Stimulated activated naive CD8-positive, alpha-beta T cell treated with anti-CD3 and anti-CD28 coated beads, Interleukin-15, Interleukin-2, amounts not matched to agents 100 U/mL and 50 U/mL, for 24 hours (primary cell): ENCODE measurements at regions not wholly inside any gene's neighbourhood (a gene's known extent, or its start where the extent isn't known, plus 50 kb on each side); places are given as distances from the start of the nearest gene placed in this dataset.

Experiments used
- ATAC-seq: fragments of 150-1000 bp; cut with Tn5 transposase; one replicate; pipeline ENCODE4 v1.10.0; 2021
- DNase-seq: peaks from one replicate; pipeline ENCODE4 v3.0.0; 2021

GRCh38 chr6:170160628-170161611, 130.0 kb downstream of the DLL1 start:
- DNase-seq (no peak), ATAC-seq (no peak)

GRCh38 chr6:170160031-170160627, 130.7 kb downstream of the DLL1 start:
- DNase-seq = peak; percentile 46
- ATAC-seq = no peak

GRCh38 chr6:170159022-170159965, 131.6 kb downstream of the DLL1 start:
- DNase-seq (no peak), ATAC-seq (no peak)

- no peak for ATAC-seq
- no peak for DNase-seq
Observed at GRCh38 chr6:170158296-170159021, 132.4 kb downstream of the DLL1 start.

GRCh38 chr6:170157567-170158218, 133.2 kb downstream of the DLL1 start:
- ATAC-seq (no peak), DNase-seq (no peak)

DNA sequence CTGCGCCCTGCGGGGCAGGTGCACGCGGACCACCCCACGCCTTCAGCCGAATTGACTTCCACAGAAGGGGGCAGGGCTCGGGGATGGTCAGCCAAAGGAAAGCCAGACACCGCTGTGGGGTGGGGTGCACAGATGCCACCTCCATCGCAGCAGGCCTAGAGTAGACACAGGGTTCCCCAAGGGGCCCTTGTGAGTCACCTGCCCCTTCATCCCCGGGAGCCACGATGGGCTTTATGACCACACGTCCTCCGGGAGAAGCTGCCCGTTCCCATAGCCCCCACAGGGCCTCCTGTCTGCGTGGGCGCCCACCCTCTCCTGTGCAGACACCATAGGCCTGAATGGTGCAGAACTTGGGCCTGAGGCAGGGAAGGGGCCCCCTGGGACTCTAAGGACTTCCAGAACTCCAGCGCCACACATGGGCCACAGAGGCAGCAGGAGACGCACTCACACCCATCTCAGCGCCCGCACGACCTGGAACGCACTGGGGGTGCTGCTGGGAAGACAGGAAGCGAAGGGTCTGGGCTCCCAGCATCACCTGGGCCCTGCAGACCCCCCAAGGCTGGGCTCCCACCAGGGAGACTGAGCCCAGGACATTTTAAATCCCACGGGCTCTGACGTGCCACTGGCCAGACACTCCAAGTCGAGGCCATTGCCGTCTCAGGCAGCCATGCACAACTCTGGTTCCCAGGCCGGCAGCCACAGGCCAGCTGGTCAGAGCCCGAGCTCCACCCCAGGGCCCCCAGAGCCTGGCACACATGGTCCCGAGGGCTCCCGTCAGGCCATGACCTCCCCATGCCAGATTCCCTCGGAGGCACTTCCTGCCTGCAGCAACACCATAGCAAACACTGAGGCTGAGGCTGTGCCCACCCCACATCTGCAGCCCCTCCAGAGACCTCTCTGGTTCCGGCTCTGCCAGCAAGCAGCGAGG, 134.2 kb downstream of the DLL1 start:
- ATAC-seq (no peak), DNase-seq (no peak)

- ATAC-seq (no peak), DNase-seq (no peak)
Observed at GRCh38 chr6:170155464-170156196, 135.2 kb downstream of the DLL1 start.

DNA sequence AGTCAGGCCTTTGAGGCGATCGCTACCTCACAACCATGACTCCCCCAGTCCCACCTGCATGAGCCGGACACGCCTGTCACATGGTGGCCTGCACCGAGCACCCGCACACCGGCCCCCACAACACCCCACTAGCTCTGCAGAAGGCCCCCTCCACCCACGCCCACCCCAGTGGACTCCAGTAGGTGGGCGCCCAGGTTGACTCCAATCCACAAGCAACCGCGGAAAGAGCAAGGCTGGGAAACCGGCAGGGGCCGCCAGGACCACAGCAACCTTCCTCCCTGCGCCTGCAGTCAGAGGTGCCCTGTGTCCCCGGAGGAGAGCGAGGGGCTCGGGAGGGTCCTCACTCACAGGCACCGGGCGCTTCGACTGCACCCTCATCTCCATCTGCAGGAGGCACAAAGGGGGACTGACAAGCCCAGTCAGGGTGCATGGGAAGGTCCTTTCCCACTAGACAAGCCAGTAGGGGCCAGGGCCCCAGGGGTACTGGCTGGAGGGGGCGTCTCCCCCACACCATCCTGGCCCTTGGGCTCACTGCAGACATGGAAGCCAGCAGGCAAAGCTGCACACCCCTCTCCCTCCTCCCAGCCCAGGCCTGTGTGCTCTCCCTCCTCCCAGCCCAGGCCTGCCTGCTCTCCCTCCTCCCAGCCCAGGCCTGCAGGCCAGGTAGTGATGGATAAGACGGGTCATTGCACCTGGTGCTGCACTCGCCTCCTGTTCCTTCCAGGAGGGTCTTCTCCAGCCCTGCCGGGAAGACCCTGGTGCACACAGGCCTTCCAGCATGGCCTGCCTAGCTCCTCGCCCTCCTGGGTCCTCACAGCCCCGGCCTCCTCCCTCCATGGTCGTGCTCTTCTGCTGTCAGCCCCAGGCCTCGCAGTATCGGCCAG, 137.2 kb downstream of the DLL1 start:
- peak; percentile 30 for ATAC-seq
- no peak for DNase-seq

DNA sequence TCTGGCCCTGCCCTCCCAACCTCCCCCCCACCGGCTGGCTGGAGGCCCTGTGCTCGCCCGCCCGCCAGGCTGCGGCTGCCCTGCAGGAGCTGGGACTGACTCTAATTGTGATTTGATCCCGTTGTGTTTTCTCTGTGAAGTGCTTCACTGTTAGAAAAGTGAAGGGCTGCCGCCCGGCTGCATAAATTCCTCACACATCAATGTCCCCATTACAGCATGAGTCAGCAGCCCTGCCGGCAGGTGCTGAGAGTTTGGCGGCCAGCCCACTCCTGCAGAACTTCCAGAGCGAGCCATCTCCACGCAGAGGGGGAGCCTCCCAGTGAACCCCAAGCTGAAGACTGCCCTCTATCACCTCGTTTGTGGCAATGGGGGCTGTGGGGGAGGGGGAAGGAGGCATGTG, 137.9 kb downstream of the DLL1 start:
- DNase-seq = peak; percentile 27
- no peak for ATAC-seq

DNA sequence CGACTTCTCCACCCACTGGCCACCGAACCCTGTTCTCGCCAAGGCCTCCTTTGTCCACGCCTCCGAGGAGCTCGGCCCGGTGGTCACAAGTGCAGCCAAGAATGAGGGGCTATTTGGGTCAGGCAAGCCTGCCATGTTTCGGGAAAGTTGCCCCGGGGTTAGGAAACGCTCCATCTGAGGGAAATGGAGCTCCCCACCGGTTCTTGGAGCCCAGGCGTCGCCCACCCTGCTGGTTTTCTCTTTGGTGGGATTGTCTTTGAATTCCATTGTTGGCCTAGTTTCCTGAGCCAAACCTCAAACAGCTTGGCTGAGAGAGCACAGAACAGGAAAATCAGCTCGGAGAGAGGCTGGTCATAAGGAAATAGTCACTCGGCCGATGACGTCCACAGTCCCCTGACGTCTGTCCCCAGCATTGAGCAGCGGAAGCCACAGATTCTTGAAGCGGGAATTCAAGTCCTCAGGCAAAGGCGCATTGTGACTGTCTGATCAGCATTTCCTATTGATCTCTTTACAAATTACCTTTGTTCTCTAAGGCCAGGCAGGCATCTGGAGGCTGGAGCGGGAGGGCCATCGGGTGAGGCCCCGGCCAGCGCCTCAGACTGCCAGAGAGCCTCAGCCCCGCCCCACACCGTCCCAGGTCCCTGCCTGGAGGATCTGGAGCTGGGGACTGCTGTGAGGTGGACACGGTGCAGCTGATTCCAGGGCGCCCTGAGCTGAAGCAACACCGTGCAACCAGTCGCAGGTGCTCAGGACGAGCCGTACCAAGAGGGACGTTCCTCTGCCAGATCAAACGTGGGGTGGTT, 138.6 kb downstream of the DLL1 start:
- DNase-seq (no peak), ATAC-seq (no peak)

- no peak for DNase-seq
- no peak for ATAC-seq
Observed at GRCh38 chr6:170151804-170152123, 139.1 kb downstream of the DLL1 start.

DNA sequence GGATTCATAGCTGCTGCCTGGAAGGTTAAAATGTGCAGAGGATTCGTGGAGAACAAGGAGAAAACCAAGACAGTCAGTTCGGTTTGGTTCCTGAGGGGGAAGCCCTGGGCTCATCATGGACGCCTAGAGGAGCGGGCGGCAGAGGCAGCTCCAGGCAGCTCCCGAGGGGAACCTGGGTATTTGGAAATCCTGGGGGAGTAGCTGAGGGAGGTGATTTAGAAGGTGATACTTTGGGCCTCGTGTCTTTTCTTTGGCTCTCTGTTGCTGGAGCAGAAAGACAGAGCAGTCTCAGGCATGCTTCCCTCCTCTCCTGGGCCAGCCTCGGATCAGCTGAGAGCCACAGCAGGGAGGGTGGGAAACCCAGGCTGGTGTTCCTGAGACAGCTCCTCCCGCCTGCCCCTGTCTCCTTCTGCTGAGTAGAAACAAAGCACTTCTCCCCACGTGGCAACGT, 139.5 kb downstream of the DLL1 start:
- ATAC-seq (no peak), DNase-seq (no peak)

DNA sequence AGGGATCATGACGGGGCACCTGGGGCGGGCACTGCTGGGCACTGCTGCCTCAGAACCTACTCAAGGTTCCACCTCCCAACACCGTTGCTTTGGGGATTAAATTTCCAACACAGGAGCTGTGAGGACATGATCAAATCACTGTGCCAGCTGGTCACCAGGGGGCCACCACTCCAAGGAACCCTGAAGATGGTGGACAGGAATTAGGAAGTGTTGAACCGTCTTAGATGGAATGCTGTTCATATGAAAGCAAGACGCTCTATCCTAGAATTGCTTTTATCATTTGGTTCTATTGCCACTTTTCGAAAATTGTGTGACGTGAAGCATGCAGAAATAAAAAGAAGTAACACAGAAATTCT, 140.3 kb downstream of the DLL1 start:
- no peak for ATAC-seq
- DNase-seq = no peak

DNA sequence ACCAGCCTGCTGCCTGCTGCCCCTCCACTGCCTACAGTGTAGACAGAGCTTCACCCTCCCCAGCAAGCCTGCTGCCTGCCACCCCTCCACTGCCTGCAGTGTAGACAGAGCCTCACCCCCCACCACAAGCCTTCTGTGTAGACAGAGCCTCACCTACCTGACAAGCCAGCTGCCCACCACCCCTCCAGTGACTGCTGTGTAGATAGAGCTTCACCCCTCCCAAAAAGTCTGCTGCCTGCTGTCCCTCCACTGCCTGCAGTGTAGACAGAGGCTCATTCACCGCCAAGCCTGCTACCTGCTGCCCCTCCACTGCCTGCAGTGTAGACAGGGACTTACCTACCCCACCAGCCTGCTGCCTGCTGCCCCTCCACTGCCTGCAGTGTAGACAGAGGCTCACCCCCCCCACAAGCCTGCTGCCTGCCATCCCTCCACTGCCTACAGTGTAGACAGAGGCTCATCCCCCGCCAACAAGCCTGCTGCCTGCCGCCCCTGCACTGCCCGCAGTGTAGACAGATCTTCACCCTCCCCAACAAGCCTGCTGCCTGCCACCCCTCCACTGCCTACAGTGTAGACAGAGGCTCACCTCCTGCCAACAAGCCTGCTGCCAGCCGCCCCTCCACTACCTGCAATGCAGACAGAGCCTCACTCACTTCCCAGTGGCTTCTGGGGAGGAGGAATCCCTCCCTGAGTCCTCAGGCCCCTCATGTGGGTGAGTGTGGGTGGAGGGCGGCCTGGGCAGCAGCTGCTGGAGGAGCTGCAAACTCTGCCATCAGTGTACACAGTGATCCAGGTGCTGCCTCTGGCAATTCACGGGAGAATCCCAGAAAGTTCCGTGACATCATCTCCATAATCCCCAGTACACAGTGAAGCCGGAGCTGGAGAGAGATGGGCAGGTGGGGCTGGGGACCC, 140.9 kb downstream of the DLL1 start:
- no peak for ATAC-seq
- no peak for DNase-seq

DNA sequence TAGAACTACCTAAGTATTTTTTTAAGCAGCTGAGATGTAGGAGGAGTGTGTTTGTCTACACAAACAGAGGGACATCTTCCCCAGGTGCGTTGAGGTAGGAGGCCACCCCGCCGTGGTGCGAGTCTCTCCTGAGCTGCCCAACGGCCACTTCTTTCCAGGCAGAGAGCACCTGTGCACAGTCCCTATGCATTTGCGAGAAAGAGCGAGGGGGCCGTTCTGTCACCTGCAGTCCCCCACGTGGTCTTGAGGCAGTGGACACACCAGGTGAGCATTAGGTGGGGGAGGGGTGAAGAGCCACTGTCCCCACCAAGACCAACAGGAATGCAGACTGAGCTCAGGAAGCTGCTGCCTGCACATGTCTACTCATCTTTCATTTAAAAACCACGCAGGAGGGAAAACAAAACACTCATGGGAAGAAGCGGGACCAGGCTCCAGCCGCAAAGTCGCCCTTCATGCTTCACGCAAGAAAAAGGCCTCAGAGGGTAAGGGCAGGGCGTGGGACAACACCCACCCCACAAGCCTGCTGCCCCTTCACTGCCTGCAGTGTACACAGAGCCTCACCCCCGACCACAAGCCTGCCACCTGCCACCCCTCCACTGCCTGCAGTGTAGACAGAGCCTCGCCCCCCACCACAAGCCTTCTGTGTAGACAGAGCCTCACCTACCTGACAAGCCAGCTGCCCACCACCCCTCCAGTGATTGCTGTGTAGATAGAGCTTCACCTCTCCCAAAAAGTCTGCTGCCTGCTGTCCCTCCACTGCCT, 142.0 kb downstream of the DLL1 start:
- ATAC-seq = no peak

More for the DNA sequence above, 142.0 kb downstream of the DLL1 start:
- DNase-seq = no peak
